Endothelial cell of umbilical vein (primary cell): ENCODE measurements at regions not wholly inside any gene's neighbourhood (a gene's known extent, or its start where the extent isn't known, plus 50 kb on each side); places are given as distances from the start of the nearest gene placed in this dataset.

Experiments used
- BruUV-seq: library from RNA; stranded (reverse); fragments of 400-500 nt; replicated peaks from 2 replicates; lab custom pipeline; 2021; lab: Mats Ljungman, UMichigan
- CTCF ChIA-PET: fragments of 300-600, 350-600 bp; sonication (Branson Sonifier 250); formaldehyde crosslinking; loops from one replicate; lab custom pipeline; 2021; ENCODE audit warnings: antibody characterized with exemption, inconsistent platforms; lab: Charles Lee
- POLR2A ChIA-PET: fragments of 300-600, 350-600 bp; sonication (Branson Sonifier 250); formaldehyde crosslinking; loops from one replicate; lab custom pipeline; 2021; ENCODE audit warnings: antibody characterized with exemption, inconsistent platforms; lab: Charles Lee
- DNase-seq: peaks from one replicate; pipeline ENCODE4 v3.0.0-alpha.2; 2011; ENCODE audit warnings: low read depth, low spot score
- FAIRE-seq: peaks from 2 replicates; lab custom pipeline; 2011; peaks lifted over from hg19 to GRCh38; lab: Jason Lieb, UNC
- H2AFZ ChIP-seq: 2 replicates; pipeline ENCODE4 v1.6.0; 2012; ENCODE audit warnings: low read depth, low read length, control low read depth, inconsistent platforms
- H3K27ac ChIP-seq: 2 replicates; pipeline ENCODE4 v1.5.1; 2011; ENCODE audit warnings: low read depth, mild to moderate bottlenecking, control low read depth, low read length, moderate library complexity; ENCODE audit not compliant: insufficient read depth
- H3K27me3 ChIP-seq, 2 experiments: 2 replicates each; pipeline versions ENCODE4 v1.6.0 to v1.6.1; 2011; ENCODE audit warnings: low read length in 2 of 2, mixed read lengths in 1 of 2; ENCODE audit not compliant: control insufficient read depth in 2 of 2, insufficient read depth in 2 of 2
- H3K36me3 ChIP-seq, 2 experiments: 2 replicates in 1 of 2; 3 replicates in 1 of 2; pipeline ENCODE4 v1.5.1; 2011; ENCODE audit warnings: low read length in 2 of 2, mild to moderate bottlenecking in 1 of 2, moderate library complexity in 1 of 2; ENCODE audit not compliant: control insufficient read depth in 2 of 2, insufficient read depth in 2 of 2; ENCODE audit errors: extremely low read depth in 1 of 2
- H3K4me1 ChIP-seq: 3 replicates; pipeline ENCODE4 v1.5.1; 2011; ENCODE audit warnings: mild to moderate bottlenecking, low read length; ENCODE audit not compliant: control insufficient read depth, insufficient read depth; ENCODE audit errors: extremely low read depth
- H3K4me2 ChIP-seq: 2 replicates; pipeline ENCODE4 v1.6.1; 2011; ENCODE audit warnings: low read length, control low read depth, mixed read lengths; ENCODE audit not compliant: insufficient read depth
- H3K4me3 ChIP-seq, 3 experiments: fragments of 200-600 bp in 1 of 3; sonication (generic), shearing (Covaris generic) in 1 of 3; replicated peaks in 1 of 3; 2 replicates each; pipeline ENCODE4 v1.5.1; 2011 to 2016; ENCODE audit warnings: control low read depth in 3 of 3, low read length in 3 of 3, mild to moderate bottlenecking in 2 of 3, inconsistent platforms in 1 of 3, low read depth in 1 of 3, moderate library complexity in 1 of 3; ENCODE audit not compliant: insufficient read depth in 1 of 3
- H3K79me2 ChIP-seq: 2 replicates; pipeline ENCODE4 v1.6.0; 2012; ENCODE audit warnings: low read length, inconsistent platforms; ENCODE audit not compliant: control insufficient read depth, insufficient read depth
- H3K9ac ChIP-seq: replicated peaks from 2 replicates; pipeline ENCODE3; 2011; ENCODE audit warnings: low read length, control low read depth; ENCODE audit not compliant: insufficient read depth; ENCODE audit errors: extremely low read depth
- H3K9me1 ChIP-seq: replicated peaks from 3 replicates; pipeline ENCODE4 v1.6.0; 2011; ENCODE audit warnings: mild to moderate bottlenecking, low read length; ENCODE audit not compliant: control insufficient read depth, insufficient read depth; ENCODE audit errors: extremely low read depth
- H3K9me3 ChIP-seq: replicated peaks from 2 replicates; pipeline ENCODE4 v1.5.1; 2012; ENCODE audit warnings: low read length, inconsistent platforms; ENCODE audit not compliant: control insufficient read depth, insufficient read depth
- H4K20me1 ChIP-seq: replicated peaks from 2 replicates; pipeline ENCODE3; 2011; ENCODE audit warnings: mild to moderate bottlenecking, low read length; ENCODE audit not compliant: control insufficient read depth, insufficient read depth; ENCODE audit errors: extremely low read depth
- CTCF ChIP-seq, 2 donors: IDR thresholded peaks; 1 replicate in 1 of 2; 2 replicates in 1 of 2; pipeline ENCODE4 v1.5.1; 2011; ENCODE audit warnings: low read length in 2 of 2, mild to moderate bottlenecking in 2 of 2, moderate library complexity in 2 of 2, control low read depth in 1 of 2, inconsistent platforms in 1 of 2, low read depth in 1 of 2; ENCODE audit not compliant: insufficient read depth in 1 of 2; ENCODE audit errors: extremely low read depth in 1 of 2
- EZH2 ChIP-seq: IDR thresholded peaks from 2 replicates; pipeline ENCODE4 v1.6.1; 2012; ENCODE audit warnings: borderline replicate concordance, low read depth, mild to moderate bottlenecking, moderate library complexity, low read length, inconsistent platforms; ENCODE audit not compliant: severe bottlenecking
- POLR2A ChIP-seq: IDR thresholded peaks from 2 replicates; pipeline ENCODE4 v1.6.1; 2012; ENCODE audit warnings: low read depth, mild to moderate bottlenecking, control low read depth, low read length
- dilution Hi-C: fragments of 300-500 bp; cut with MboI; formaldehyde crosslinking; loops from one replicate; pipeline ENCODE4 v1.15.0; 2019; ENCODE audit warnings: low sequenced_read_pairs; ENCODE audit not compliant: extremely low pct_ligation_motif_present
- intact Hi-C: fragments of 100-400 bp; cut with micrococcal nuclease; formaldehyde crosslinking; loops from one replicate; pipeline ENCODE4 v1.10.0; 2022

GRCh38 chr15:89387140-89387903, 52.7 kb upstream of the POLG start:
- H3K9me3 ChIP-seq: no peaks in the 10 kb centered on the region
- intact Hi-C loops (no loop called here), dilution Hi-C loops (no loop called here)
- H3K9me1 ChIP-seq: no peaks in the 10 kb centered on the region
- H3K79me2 ChIP-seq: no peaks in the 10 kb centered on the region
- ChIA-PET CTCF (interaction anchor here (10.5 kb wide), 1 partner anchor 29 kb away, joined by 58 read pairs; no protein-coding TSS in a partner anchor), POLR2A (no interaction called here)
- H3K27ac ChIP-seq: no peak overlapping the region
- H3K36me3 ChIP-seq: no peaks in the 10 kb centered on the region
- no peak overlapping the region for H2AFZ ChIP-seq
- no peak overlapping the region for H3K4me3 ChIP-seq
- H3K4me1 ChIP-seq: no peaks in the 10 kb centered on the region
- H3K27me3 ChIP-seq: peaks cover 48 to 59% of the 10 kb centered on the region in 2 experiments
- FAIRE-seq (no peak), DNase-seq (no peak)
- BruUV-seq: no TSS peak
- H3K9ac ChIP-seq: no peak overlapping the region
- no peak overlapping the region for H3K4me2 ChIP-seq
- peak; percentile 6 for TF ChIP-seq EZH2
- TF ChIP-seq POLR2A: no peak
- no peaks in the 10 kb centered on the region for H4K20me1 ChIP-seq

- ChIA-PET CTCF (interaction anchor here (0.7 to 10.5 kb wide), 3 partner anchors 9 to 343 kb away, joined by 5 to 58 read pairs (median 5); no protein-coding TSS in a partner anchor), POLR2A (no interaction called here)
- Histone ChIP-seq H3K27ac (no peak overlapping the region), H2AFZ (no peak overlapping the region), H4K20me1 (no peaks in the 10 kb centered on the region), H3K36me3 (no peaks in the 10 kb centered on the region), H3K4me3 (no peak overlapping the region), H3K9ac (no peak overlapping the region), H3K4me1 (no peaks in the 10 kb centered on the region), H3K27me3 (peaks cover 52 to 64% of the 10 kb centered on the region in 2 experiments), H3K4me2 (no peak overlapping the region), H3K9me1 (no peaks in the 10 kb centered on the region), H3K9me3 (no peaks in the 10 kb centered on the region), H3K79me2 (no peaks in the 10 kb centered on the region)
- DNase-seq: no peak
- FAIRE-seq: no peak
- intact Hi-C loops (no loop called here), dilution Hi-C loops (no loop called here)
- TF ChIP-seq CTCF (IDR thresholded peaks at IDR 0.05; ENCODE audit: extremely low read depth in 1 of 2, insufficient read depth in 1 of 2, low read depth in 1 of 2, low read length in 2 of 2): no peak
- no TSS peak for BruUV-seq
Measured at GRCh38 chr15:89385596-89386331, 51.1 kb upstream of the POLG start.
